ENCODE measurements at regions not wholly inside any gene's neighbourhood (a gene's known extent, or its start where the extent isn't known, plus 50 kb on each side); places are given as distances from the start of the nearest gene placed in this dataset.

DNA sequence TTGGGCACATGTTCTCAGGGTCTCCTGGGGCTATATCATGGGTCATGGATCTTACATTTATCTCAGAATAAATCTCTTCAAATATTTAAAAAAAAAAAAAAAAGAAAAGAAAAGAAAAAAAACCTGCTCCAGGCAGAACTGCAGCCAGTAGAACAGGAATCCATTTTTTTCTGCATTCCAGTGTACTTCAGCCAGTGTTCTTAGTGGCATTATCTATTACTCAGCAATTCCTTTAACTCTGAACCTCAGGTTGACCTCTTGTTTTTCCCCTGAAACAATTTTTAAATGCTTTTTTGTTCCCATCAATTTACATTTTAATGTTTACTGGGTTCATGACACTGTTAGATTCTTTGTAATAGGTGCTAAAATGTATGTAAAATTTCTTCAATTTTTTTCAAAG, 66.7 kb upstream of the STXBP6 start:
- intact Hi-C loops (cut with DNase I; ENCODE audit: low total_unique reads): no loop called here
- no peak for TF ChIP-seq POLR2A (IDR thresholded peaks at IDR 0.05)
- TF ChIP-seq, protein P1, sequence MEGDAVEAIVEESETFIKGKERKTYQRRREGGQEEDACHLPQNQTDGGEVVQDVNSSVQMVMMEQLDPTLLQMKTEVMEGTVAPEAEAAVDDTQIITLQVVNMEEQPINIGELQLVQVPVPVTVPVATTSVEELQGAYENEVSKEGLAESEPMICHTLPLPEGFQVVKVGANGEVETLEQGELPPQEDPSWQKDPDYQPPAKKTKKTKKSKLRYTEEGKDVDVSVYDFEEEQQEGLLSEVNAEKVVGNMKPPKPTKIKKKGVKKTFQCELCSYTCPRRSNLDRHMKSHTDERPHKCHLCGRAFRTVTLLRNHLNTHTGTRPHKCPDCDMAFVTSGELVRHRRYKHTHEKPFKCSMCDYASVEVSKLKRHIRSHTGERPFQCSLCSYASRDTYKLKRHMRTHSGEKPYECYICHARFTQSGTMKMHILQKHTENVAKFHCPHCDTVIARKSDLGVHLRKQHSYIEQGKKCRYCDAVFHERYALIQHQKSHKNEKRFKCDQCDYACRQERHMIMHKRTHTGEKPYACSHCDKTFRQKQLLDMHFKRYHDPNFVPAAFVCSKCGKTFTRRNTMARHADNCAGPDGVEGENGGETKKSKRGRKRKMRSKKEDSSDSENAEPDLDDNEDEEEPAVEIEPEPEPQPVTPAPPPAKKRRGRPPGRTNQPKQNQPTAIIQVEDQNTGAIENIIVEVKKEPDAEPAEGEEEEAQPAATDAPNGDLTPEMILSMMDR (IDR thresholded peaks at IDR 0.05): no peak
- no peak for DNase-seq (ENCODE audit: low spot score in 2 of 2)
- H3K4me3 ChIP-seq (ENCODE audit: low read depth, poor library complexity, severe bottlenecking): no peak overlapping the region

DNA sequence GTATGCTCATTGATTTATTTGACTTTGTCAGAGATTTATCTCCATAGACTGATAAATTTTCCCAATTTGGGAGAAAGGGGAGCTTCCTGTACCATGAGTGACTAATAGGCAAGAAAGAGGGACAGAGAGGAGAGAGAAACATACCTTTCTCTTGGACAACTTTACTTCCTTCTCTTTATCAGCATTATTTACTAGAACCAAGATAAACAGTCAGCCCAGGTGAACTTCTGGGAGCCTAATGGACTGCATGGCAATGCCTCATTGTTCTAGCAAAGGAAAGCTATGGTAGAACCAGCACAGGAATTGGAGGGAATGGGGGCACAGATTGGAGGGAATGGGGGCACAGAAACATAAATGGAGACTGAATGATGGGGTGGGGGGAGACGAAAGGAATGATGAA, 63.4 kb upstream of the STXBP6 start:
- DNase-seq (ENCODE audit: low spot score in 2 of 2): no peak
- intact Hi-C loops (cut with DNase I; ENCODE audit: low total_unique reads): no loop called here
- WGBS, 2 donors: 88 to 91% methylated on average over 1 of the region's 1 CpG
- H3K4me3 ChIP-seq (ENCODE audit: low read depth, poor library complexity, severe bottlenecking): no peak overlapping the region
- TF ChIP-seq, protein P1 (IDR thresholded peaks at IDR 0.05): no peak
- no peak for TF ChIP-seq POLR2A (IDR thresholded peaks at IDR 0.05)

DNA sequence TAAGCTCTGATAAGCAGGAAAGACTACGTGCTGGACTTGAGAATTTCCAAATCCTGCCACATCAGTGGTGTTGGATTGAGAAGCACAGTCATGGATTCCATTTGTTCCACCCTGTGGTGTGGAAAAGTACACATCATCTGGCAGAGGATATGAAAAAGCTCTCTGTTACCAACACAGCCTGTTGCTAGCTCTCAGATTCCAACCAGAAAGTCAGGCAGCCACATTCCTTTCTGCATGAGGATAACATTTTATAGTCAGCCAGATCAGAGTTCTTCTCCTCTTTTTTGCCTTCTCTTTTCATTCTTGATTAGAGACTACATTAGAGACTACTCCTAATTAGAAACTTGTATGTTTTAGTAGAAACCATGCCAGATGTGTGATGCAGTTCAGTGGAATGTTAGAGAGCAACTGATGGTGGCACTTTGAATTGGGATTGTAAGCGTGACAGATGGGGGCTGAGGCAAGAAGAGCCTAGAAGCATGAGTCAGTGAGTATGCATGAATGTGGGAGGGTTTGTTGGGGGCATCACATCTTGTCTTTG, 61.2 kb upstream of the STXBP6 start:
- intact Hi-C loops (cut with DNase I; ENCODE audit: low total_unique reads): no loop called here
- DNase-seq (ENCODE audit: low spot score in 2 of 2): peak in 1 of 2 donors; percentile 59
- WGBS, 2 donors: 19 to 22% methylated on average over 2 of the region's 2 CpGs
- TF ChIP-seq POLR2A (IDR thresholded peaks at IDR 0.05): no peak
- TF ChIP-seq, protein P1 (IDR thresholded peaks at IDR 0.05): no peak
- no peak overlapping the region for H3K4me3 ChIP-seq (ENCODE audit: low read depth, poor library complexity, severe bottlenecking)

- TF ChIP-seq, protein P1 (IDR thresholded peaks at IDR 0.05): no peak
- TF ChIP-seq POLR2A (IDR thresholded peaks at IDR 0.05): no peak
These were observed 60.2 kb upstream of the STXBP6 start for GRCh38 chr14:25110106-25110505.

DNA sequence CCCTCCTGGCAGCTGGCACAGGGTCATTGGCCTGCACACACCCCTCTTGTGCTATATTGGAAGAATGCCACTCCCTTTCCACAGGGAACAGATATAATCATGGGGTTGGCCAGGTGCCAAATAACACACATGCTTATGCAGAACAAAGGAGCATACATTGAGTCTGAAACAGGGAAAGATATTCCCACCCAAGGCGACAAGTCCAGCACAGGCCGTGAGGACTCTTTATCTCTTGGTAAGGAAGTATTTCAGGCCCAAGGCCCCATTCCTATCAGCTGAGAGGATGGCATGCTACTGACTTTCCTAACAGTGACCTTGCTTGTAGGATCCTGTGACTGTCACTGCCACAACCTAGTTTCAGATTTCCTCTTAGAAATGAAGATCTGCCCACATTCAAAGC, 59.0 kb upstream of the STXBP6 start:
- intact Hi-C loops (cut with DNase I; ENCODE audit: low total_unique reads): no loop called here
- DNase-seq (ENCODE audit: low spot score in 2 of 2): peak in 1 of 2 donors; percentile 33
- WGBS, 2 donors: 36 to 43% methylated on average over 2 of the region's 2 CpGs
- no peak for TF ChIP-seq POLR2A (IDR thresholded peaks at IDR 0.05)
- TF ChIP-seq, protein P1 (IDR thresholded peaks at IDR 0.05): no peak
- H3K4me3 ChIP-seq (ENCODE audit: low read depth, poor library complexity, severe bottlenecking): no peak overlapping the region

More at GRCh38 chr14:25110106-25110505, 60.2 kb upstream of the STXBP6 start:
- no peak for DNase-seq (ENCODE audit: low spot score in 2 of 2)
- intact Hi-C loops (cut with DNase I; ENCODE audit: low total_unique reads): no loop called here
- WGBS, 2 donors: 71% methylated on average over 2 of the region's 2 CpGs
- no peak overlapping the region for H3K4me3 ChIP-seq (ENCODE audit: low read depth, poor library complexity, severe bottlenecking)

- intact Hi-C loops (cut with DNase I; ENCODE audit: low total_unique reads): no loop called here
- no peak for DNase-seq (ENCODE audit: low spot score in 2 of 2)
- WGBS, 2 donors: 56 to 84% methylated on average over 2 of the region's 2 CpGs
- H3K4me3 ChIP-seq (ENCODE audit: low read depth, poor library complexity, severe bottlenecking): no peak overlapping the region
- no peak for TF ChIP-seq POLR2A (IDR thresholded peaks at IDR 0.05)
- TF ChIP-seq, protein P1 (IDR thresholded peaks at IDR 0.05): no peak
These were observed 58.3 kb upstream of the STXBP6 start for GRCh38 chr14:25108291-25108690.

Data from lower leg skin (tissue), 4 donors.